NCI-H345 (cell line): ENCODE measurements at regions not wholly inside any gene's neighbourhood (a gene's known extent, or its start where the extent isn't known, plus 50 kb on each side); places are given as distances from the start of the nearest gene placed in this dataset.
"Not testable (repeated sequence)": the region's sequence is repeated elsewhere in the genome, so short reads cannot be mapped to it uniquely, and the experiment has no call there.

Experiments used
- DNase-seq: peaks from one replicate; lab custom pipeline; 2025; lab: John Stamatoyannopoulos, UW

- DNase-seq, result no peak
Observed at GRCh38 chr2:65914244-65914786, 481.9 kb upstream of the SPRED2 start.

GRCh38 chr2:65913813-65914212, 481.4 kb upstream of the SPRED2 start:
- DNase-seq, result no peak

- DNase-seq, result no peak
Observed at GRCh38 chr2:65901756-65902155, 469.4 kb upstream of the SPRED2 start.

GRCh38 chr2:65896446-65896845, 464.0 kb upstream of the SPRED2 start:
- no peak for DNase-seq

- DNase-seq, result not testable (repeated sequence)
Observed at GRCh38 chr2:65890131-65890530, 457.7 kb upstream of the SPRED2 start.

GRCh38 chr2:65885266-65885665, 452.9 kb upstream of the SPRED2 start:
- no peak for DNase-seq

GRCh38 chr2:65881592-65881991, 449.2 kb upstream of the SPRED2 start:
- no peak for DNase-seq

GRCh38 chr2:65880436-65880835, 448.0 kb upstream of the SPRED2 start:
- no peak for DNase-seq

- no peak for DNase-seq
Observed at GRCh38 chr2:65878011-65878340, 445.6 kb upstream of the SPRED2 start.

- DNase-seq, result no peak
Observed at GRCh38 chr2:65877331-65878010, 445.1 kb upstream of the SPRED2 start.

- no peak for DNase-seq
Observed at GRCh38 chr2:65876114-65876513, 443.7 kb upstream of the SPRED2 start.

- DNase-seq, result no peak
Observed at GRCh38 chr2:65870826-65871225, 438.4 kb upstream of the SPRED2 start.

- no peak for DNase-seq
Observed at GRCh38 chr2:65869296-65869695, 436.9 kb upstream of the SPRED2 start.

GRCh38 chr2:65868177-65868576, 435.8 kb upstream of the SPRED2 start:
- no peak for DNase-seq

GRCh38 chr2:65867446-65867845, 435.0 kb upstream of the SPRED2 start:
- no peak for DNase-seq

GRCh38 chr2:65866148-65866547, 433.7 kb upstream of the SPRED2 start:
- DNase-seq, result no peak

GRCh38 chr2:65864619-65865018, 432.2 kb upstream of the SPRED2 start:
- no peak for DNase-seq

- DNase-seq, result no peak
Observed at GRCh38 chr2:65863713-65864112, 431.3 kb upstream of the SPRED2 start.

- no peak for DNase-seq
Observed at GRCh38 chr2:65856928-65857327, 424.5 kb upstream of the SPRED2 start.

GRCh38 chr2:65856423-65856822, 424.0 kb upstream of the SPRED2 start:
- no peak for DNase-seq

GRCh38 chr2:65850695-65851094, 418.3 kb upstream of the SPRED2 start:
- no peak for DNase-seq

GRCh38 chr2:65846989-65847678, 414.7 kb upstream of the SPRED2 start:
- DNase-seq, result no peak

- no peak for DNase-seq
Observed at GRCh38 chr2:65845442-65846182, 413.2 kb upstream of the SPRED2 start.
